ENCODE measurements at regions not wholly inside any gene's neighbourhood (a gene's known extent, or its start where the extent isn't known, plus 50 kb on each side); places are given as distances from the start of the nearest gene placed in this dataset.
"Not testable (repeated sequence)": the region's sequence is repeated elsewhere in the genome, so short reads cannot be mapped to it uniquely, and the experiment has no call there.

DNA sequence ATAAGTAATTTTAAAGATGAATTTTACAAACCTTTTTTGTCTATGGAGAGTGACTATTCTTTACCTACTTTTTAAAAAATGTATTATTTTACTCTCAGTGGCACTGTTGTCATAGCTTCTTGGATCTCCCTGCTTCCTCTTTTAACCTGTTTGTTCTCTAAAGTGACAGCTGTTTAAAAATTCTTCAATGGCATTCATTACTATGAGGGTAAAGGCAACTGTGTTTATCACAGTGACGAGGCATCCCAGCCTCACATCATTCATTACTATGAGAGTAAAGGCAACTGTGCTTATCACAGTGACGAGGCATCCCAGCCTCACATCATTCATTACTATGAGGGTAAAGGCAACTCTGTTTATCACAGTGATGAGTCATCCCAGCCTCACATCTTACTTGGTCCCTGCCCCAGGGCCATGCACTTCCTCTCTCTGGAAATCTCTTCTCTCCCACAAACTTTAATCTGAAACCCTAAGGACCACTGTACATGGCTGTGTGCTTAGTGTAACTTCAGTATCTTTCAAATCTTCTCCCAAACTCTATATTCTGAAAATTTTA, 101.7 kb upstream of the ZNF717 start:
- Histone ChIP-seq H2AFZ (ENCODE audit: low read depth, low read length) (no peak overlapping the region), H3K27me3 (ENCODE audit: insufficient read depth, low read length, poor library complexity) (no peaks in the 10 kb centered on the region), H3K79me2 (ENCODE audit: insufficient read depth, low read length) (no peaks in the 10 kb centered on the region), H4K20me1 (ENCODE audit: insufficient read depth, low read length) (no peaks in the 10 kb centered on the region), H3K36me3 (ENCODE audit: insufficient read depth, low read length) (no peaks in the 10 kb centered on the region), H3K4me3 (ENCODE audit: low read depth in 1 of 2, low read length in 2 of 2) (no peak overlapping the region), H3K27ac (ENCODE audit: low read length) (no peak overlapping the region), H3K9me3 (ENCODE audit: insufficient read depth, low read length, severe bottlenecking) (no peaks in the 10 kb centered on the region), H3K4me2 (ENCODE audit: insufficient read depth, low read length) (no peak overlapping the region), H3K4me1 (ENCODE audit: insufficient read depth, low read length) (no peaks in the 10 kb centered on the region), H3K9ac (ENCODE audit: low read depth, low read length) (no peak overlapping the region)
- TF ChIP-seq, protein P1, sequence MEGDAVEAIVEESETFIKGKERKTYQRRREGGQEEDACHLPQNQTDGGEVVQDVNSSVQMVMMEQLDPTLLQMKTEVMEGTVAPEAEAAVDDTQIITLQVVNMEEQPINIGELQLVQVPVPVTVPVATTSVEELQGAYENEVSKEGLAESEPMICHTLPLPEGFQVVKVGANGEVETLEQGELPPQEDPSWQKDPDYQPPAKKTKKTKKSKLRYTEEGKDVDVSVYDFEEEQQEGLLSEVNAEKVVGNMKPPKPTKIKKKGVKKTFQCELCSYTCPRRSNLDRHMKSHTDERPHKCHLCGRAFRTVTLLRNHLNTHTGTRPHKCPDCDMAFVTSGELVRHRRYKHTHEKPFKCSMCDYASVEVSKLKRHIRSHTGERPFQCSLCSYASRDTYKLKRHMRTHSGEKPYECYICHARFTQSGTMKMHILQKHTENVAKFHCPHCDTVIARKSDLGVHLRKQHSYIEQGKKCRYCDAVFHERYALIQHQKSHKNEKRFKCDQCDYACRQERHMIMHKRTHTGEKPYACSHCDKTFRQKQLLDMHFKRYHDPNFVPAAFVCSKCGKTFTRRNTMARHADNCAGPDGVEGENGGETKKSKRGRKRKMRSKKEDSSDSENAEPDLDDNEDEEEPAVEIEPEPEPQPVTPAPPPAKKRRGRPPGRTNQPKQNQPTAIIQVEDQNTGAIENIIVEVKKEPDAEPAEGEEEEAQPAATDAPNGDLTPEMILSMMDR (IDR thresholded peaks at IDR 0.05; ENCODE audit: borderline replicate concordance, extremely low read depth, low read length, poor library complexity, severe bottlenecking) = no peak
- TF ChIP-seq EZH2 (IDR thresholded peaks at IDR 0.05; ENCODE audit: borderline replicate concordance, low read depth, low read length, severe bottlenecking) = no peak
- DNase-seq (no peak), ATAC-seq (ENCODE audit: insufficient read depth, low read depth) (no peak)

DNA sequence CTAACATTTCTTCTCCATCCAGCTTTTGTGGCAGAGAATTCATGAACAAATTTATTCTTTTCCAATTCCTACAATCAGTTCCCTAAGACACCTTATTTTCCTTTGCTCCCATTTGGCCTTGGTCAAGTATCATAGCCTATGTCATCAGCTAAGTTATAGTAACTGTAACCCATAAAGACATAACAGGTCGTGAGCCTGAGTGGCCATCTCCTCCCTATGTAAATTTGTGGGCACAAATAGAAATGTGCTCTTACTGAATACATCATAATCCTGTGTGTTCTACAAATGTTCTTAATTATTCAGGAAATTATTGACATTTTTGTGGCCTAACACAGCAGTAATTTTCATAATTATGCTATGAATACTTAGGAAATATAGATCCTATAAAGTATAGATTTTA, 108.9 kb upstream of the ZNF717 start:
- Histone ChIP-seq H3K36me3 (ENCODE audit: insufficient read depth, low read length) (no peaks in the 10 kb centered on the region), H3K4me2 (ENCODE audit: insufficient read depth, low read length) (no peak overlapping the region), H3K4me3 (ENCODE audit: low read depth in 1 of 2, low read length in 2 of 2) (no peak overlapping the region), H3K9me3 (ENCODE audit: insufficient read depth, low read length, severe bottlenecking) (no peaks in the 10 kb centered on the region), H3K79me2 (ENCODE audit: insufficient read depth, low read length) (no peaks in the 10 kb centered on the region), H4K20me1 (ENCODE audit: insufficient read depth, low read length) (no peaks in the 10 kb centered on the region), H3K27me3 (ENCODE audit: insufficient read depth, low read length, poor library complexity) (no peaks in the 10 kb centered on the region), H3K9ac (ENCODE audit: low read depth, low read length) (no peak overlapping the region), H3K4me1 (ENCODE audit: insufficient read depth, low read length) (no peaks in the 10 kb centered on the region), H3K27ac (ENCODE audit: low read length) (no peak overlapping the region), H2AFZ (ENCODE audit: low read depth, low read length) (no peak overlapping the region)
- DNase-seq (no peak), ATAC-seq (ENCODE audit: insufficient read depth, low read depth) (no peak)
- TF ChIP-seq, protein P1 (IDR thresholded peaks at IDR 0.05; ENCODE audit: borderline replicate concordance, extremely low read depth, low read length, poor library complexity, severe bottlenecking) = no peak

DNA sequence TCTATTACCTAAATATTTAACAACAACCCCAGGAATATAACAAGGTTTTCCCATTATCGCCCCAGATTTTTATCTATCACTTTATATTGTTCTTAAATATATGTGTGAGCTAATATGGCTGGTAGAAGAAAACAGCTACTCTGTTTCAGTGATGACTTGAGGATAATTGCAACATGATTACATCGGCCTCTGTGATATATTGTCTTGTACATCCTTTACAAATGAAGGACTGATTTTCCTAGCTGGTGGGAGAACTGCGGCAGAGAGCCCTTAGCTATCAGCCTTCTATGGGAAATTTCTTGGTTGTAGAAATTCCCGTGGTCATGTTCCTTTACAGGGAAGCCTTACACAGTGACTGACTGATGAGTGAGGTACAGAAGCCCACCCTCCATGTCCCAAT, 110.9 kb upstream of the ZNF717 start:
- Histone ChIP-seq H3K4me3 (ENCODE audit: low read depth in 1 of 2, low read length in 2 of 2) (no peak overlapping the region), H3K4me2 (ENCODE audit: insufficient read depth, low read length) (no peak overlapping the region), H3K36me3 (ENCODE audit: insufficient read depth, low read length) (no peaks in the 10 kb centered on the region), H3K9ac (ENCODE audit: low read depth, low read length) (no peak overlapping the region), H3K27ac (ENCODE audit: low read length) (no peak overlapping the region), H3K27me3 (ENCODE audit: insufficient read depth, low read length, poor library complexity) (no peaks in the 10 kb centered on the region), H3K9me3 (ENCODE audit: insufficient read depth, low read length, severe bottlenecking) (no peaks in the 10 kb centered on the region), H3K4me1 (ENCODE audit: insufficient read depth, low read length) (no peaks in the 10 kb centered on the region), H4K20me1 (ENCODE audit: insufficient read depth, low read length) (no peaks in the 10 kb centered on the region), H3K79me2 (ENCODE audit: insufficient read depth, low read length) (no peaks in the 10 kb centered on the region), H2AFZ (ENCODE audit: low read depth, low read length) (no peak overlapping the region)
- TF ChIP-seq, protein P1 (IDR thresholded peaks at IDR 0.05; ENCODE audit: borderline replicate concordance, extremely low read depth, low read length, poor library complexity, severe bottlenecking) = no peak
- no peak for TF ChIP-seq EZH2 (IDR thresholded peaks at IDR 0.05; ENCODE audit: borderline replicate concordance, low read depth, low read length, severe bottlenecking)
- no peak for ATAC-seq (ENCODE audit: insufficient read depth, low read depth)
- no peak for DNase-seq

DNA sequence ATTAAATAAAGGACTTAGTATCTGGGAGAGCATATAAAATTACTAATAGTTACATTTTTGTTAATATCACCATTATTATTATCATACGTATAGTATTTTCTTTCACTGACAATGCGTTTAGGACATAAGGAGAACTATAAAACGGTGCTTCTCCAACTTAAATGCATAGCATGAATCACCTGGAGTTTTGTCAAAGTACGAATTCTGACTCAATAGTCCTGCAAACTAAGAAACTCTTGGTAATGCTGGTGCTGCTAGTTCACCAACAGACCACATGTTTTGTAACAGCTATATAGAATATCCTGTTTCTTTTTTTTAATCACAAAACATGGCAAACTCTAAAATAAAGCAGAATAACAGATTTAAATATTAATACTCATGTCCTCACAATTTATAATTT, 116.1 kb upstream of the ZNF717 start:
- not testable (repeated sequence) for H3K36me3 ChIP-seq (ENCODE audit: insufficient read depth, low read length); H3K9me3 ChIP-seq (ENCODE audit: insufficient read depth, low read length, severe bottlenecking); H3K27me3 ChIP-seq (ENCODE audit: insufficient read depth, low read length, poor library complexity); H3K79me2 ChIP-seq (ENCODE audit: insufficient read depth, low read length); H3K4me2 ChIP-seq (ENCODE audit: insufficient read depth, low read length); H2AFZ ChIP-seq (ENCODE audit: low read depth, low read length); H3K27ac ChIP-seq (ENCODE audit: low read length); H4K20me1 ChIP-seq (ENCODE audit: insufficient read depth, low read length); H3K4me3 ChIP-seq (ENCODE audit: low read depth in 1 of 2, low read length in 2 of 2); H3K9ac ChIP-seq (ENCODE audit: low read depth, low read length); DNase-seq; H3K4me1 ChIP-seq (ENCODE audit: insufficient read depth, low read length); ATAC-seq (ENCODE audit: insufficient read depth, low read depth)

Measured in DND-41 (cell line).